ENCODE measurements at regions not wholly inside any gene's neighbourhood (a gene's known extent, or its start where the extent isn't known, plus 50 kb on each side); places are given as distances from the start of the nearest gene placed in this dataset.
A peak's percentile ranks its signal among the peaks of the same experiment; 100 is the strongest.

DNA sequence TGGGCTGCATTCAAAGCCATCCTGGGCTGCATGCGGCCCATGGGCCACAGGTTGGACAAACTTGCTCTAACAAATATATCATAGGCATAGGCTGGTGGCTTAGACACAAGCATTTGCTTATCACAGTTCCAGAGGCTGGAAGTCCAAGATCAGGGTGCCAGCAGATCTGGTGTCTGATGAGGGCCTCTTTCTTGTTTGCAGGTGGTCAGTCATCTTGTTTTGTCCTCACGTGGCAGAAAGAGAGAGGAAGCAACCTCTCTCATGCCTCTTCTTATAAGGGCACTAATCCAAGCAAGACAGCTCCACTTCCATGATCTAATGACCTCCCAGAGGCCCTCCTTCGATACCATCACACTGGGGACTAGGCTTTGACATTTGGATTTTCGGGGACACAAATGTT lies 238.7 kb upstream of the TNRC6C start:
- no peak for DNase-seq

DNA sequence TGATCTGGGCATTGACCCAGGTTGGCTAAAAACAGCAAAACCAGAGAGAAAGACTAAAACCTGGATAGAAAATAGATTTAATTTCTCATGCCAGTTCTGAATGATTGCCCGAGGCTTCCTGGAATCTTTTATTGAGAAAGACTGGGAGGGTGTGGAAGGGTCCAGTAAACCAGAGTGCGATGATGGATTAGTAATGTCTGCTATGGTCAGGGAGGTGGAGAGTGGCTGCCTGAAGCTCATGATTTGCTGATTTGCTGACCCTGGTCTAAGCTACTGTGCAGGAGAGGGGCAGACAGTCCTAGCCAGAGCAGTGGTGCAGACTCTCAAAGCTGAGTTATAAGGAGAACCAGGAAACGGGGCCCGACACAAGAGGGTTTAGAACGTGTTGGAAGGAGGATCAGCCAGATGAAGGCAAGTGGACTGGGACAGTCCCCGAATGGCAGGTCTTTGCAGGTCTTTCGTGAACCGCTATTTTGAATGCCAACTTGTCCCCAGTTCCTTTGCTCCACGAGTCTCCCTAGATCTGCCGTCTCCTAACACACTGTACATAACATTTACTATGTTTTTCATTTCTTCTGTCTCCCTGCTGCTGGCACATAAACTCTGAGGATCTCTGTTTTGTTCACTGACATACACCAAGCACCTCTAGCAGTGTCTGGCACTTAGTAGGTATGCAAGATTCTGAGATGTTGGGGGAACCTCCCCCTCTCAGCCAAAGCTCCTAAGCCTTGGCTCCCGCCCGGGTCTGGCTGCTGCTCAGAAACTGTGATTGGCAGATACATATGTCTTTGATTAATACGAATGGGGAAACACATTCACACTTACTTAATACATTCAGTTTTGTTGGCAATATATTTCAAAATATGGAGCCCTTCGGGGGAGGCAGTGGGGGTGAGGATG lies 237.3 kb upstream of the TNRC6C start:
- DNase-seq: no peak

DNA sequence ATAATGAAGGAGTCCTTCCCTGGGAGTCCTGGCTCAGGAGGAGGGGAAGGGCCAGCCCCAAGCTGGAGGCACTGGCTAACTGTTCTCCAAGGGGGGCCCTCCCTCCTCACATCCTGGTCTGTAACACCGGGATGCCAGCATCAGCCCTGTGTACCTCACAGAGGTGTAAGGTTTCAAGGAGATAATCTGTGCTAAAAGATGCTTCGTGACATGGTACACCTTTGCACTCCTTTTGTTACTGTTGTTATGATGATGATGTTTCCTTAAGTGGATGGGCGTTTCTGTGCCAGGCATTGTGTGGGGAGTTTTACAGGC lies 236.7 kb upstream of the TNRC6C start:
- DNase-seq: no peak

GRCh38 chr17:77722366-77722765 lies 236.1 kb upstream of the TNRC6C start:
- no peak for DNase-seq

DNA sequence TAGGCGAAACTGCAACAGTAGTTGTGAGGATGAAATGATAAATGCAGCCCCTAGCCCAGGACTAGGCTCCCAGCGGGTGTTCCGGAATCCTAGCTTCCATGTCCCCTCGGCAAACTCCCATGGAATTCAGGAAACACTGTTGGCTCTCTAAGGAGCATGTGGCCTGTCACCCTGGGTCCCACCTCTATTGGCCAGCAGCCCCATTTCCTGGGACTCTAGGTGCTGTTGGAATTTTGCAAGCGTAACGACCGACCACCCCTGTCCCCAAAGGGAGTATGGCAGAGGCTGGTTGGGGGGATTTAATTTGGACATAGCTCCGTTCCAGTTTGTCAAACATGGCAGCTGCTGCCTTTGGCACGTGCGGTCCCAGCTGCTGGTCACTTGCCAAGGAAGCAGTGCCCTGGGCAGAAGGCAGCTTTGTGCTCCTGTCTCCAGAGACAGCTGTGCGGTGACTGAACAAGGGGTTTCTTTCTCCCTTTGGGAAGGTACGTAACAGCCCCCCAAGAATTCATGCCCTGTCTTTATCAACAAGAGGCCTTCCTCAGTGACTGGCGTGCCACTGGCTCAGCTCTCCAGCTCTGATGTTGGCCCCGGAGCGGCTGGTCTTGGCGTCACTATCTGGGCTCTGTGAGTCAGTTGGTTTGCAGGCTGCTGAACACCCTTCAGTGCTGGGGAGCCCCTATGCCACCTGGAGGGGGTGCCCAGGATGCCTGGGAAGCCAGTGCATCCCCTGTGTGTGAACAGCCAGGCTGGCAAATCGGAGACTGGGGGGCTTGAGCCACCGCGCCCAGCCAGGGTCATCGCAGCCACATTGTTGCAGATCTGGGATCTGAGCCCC lies 235.2 kb upstream of the TNRC6C start:
- DNase-seq: peak in 1 of 2 experiments; percentile 38

DNA sequence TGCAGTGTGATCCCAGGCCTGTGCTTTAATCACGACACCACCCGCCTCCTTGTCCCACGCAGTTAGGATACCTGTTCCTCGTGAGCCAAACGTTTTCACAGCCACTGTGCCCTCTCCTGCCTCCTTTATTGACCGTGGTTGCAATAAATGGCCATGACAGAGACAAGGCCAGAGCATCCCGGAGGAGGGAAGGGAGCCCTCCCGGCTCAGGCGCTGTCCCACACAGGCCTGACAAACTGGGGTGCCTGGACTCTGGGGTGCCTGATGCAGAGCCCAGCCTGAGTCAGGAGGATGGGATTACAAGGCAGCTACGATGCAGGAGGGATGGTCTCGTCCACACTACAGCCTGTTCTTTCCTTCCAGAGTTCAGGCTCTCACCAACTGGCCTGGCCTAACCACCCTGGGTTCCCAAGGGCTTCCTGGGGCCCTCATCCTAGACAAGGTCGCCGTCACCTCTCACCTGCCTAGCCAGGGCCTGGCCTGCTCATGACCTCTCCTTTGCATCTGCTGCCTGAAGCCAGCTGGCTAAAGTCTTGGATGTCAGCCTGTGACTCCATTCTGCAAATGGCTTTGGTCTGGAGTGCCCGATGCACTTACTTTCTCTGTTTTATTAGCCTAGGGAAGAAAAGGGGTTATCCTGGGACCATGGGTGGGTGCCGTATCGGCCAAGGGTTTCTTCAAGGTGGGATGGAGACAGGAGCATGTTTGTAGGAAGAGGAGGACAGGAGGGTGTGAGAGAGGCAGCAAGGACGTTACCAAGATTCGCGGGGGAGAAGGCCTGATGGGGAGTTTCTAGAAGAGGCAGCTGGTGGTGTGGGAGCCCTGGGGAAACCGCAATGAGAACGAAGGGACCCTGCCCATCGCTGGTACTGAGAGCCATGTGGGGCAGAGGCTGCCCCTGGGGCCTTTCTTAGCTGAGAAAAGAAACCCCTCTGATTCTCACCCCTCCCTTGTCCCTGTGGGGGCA lies 234.3 kb upstream of the TNRC6C start:
- DNase-seq: no peak

GRCh38 chr17:77724876-77725615 lies 233.5 kb upstream of the TNRC6C start:
- no peak for DNase-seq

DNA sequence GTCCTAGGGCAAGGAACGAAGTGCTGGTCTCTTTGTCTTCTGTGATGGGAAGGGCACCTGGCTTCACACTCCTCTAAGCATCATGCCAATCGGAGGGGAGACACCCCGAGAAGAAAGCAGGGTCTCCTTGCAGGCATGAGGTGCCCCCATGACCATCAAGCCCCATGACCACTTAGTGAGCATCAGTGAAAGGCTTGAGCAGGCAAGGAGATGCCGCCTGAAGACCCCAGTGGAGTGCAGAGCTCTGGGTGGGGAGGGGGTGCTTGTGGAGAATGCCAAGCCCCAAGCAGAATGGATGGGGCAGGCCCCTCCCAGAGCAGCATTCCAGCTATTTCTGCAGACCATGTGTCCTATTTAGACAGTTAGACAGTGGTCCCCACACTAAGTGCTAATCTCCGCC lies 232.7 kb upstream of the TNRC6C start:
- DNase-seq: no peak

GRCh38 chr17:77726549-77727006 lies 231.9 kb upstream of the TNRC6C start:
- no peak for DNase-seq

GRCh38 chr17:77727037-77727615 lies 231.4 kb upstream of the TNRC6C start:
- no peak for DNase-seq

DNA sequence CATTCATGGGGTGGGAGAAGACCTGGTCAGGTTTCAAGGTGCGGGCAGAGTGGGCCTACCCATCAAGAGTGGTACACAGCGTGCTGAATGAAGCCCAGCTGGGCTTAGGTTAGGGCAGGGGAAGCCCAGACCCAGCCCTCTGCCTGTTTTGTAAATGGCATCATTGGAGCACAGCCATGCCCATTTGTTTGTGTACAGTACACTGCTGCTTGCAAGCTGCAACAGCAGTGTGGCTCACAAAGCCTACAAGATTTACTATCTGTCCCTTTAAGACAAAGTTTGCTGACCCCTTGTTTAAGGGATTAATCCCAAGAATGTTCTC lies 230.1 kb upstream of the TNRC6C start:
- DNase-seq: peak in 1 of 2 experiments; percentile 70

DNA sequence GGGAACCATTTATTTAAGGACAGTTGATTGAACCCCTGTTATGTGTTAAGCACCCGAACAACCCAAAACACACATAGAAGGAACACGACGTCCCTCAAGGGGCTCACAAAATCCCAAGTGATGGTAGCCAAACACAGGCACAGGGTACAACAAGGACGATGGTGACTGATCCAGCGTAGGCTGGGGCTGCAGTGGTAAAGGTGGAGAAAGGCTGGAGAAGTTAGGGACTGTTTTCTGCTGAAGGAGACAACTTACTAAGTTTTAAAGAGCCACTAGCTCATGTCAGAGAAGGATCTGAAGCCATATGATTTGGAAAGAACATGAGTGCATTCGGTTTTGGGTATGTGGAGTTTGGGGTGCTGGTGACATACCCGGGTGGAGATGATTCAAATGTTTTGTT lies 229.6 kb upstream of the TNRC6C start:
- no peak for DNase-seq

- DNase-seq: no peak
These were observed 228.9 kb upstream of the TNRC6C start for GRCh38 chr17:77729587-77729986.

GRCh38 chr17:77730376-77730775 lies 228.1 kb upstream of the TNRC6C start:
- no peak for DNase-seq

DNA sequence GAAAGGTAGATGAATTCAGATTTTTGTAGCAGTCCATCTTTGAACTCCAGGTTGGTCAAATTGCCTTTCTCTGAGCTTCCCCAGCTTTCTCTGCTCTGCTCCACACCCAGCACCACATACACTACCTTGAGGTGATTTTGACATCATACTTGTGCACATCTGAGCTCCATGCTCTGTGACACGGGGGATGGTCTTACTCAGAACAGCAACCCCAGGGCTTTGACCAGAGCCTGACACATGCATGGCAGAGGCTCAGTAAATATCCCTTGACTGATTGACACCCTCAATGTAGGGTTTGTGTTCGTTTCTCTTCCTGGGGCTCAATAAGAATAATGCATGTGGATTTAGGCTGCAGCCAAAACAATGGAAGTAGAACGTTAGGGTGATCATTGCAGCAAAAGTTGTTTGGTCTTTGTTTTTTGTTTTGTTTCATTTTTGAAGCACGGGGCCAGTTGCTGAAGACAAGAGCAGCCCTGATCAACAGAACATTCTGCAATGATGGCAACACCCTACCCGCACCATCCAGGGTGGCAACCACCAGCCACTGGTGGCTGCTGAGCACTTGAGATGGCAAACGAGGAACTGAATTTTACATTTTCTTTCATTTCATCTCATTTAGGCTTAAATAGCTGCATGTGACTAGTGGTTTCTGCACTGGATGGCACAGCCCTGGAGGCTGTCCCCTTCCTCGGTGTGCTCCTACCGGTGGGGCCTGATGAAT lies 224.8 kb upstream of the TNRC6C start:
- DNase-seq: no peak

DNA sequence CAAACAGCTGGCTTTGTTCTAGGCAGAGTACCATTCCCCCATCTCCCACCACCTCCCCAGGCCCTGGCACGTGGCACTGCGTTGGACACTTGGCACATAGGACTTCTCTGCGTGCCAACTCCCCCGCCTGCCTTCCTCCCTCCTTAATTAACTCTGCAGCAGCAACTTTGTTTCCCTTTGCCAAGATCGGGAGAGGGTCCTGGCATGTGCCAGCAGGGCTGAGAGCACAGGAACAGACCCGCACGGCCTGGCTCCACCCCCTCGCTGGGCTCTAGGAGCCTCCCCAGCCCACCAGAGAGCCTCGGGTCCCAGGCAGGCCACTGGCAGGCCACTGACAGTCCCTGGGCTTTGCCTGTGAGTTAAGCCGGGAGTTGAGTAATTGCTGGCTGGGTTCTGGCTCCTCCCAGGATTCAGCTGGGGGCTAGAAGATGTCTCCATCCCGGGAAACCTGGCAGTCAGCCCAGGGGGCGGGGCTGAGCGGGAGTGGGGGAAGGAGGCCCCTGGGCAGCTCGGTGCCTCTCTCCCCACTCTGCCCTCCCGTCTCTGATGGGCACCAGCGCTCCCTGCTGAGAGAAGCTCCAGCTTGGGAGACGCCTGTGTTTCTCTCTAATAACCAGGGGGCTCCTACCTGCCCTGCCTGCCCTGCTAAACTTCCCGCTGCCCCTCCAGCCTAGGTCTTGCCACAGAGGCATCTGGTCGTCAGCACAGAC lies 224.0 kb upstream of the TNRC6C start:
- DNase-seq: peak; percentile 98 to 99

DNA sequence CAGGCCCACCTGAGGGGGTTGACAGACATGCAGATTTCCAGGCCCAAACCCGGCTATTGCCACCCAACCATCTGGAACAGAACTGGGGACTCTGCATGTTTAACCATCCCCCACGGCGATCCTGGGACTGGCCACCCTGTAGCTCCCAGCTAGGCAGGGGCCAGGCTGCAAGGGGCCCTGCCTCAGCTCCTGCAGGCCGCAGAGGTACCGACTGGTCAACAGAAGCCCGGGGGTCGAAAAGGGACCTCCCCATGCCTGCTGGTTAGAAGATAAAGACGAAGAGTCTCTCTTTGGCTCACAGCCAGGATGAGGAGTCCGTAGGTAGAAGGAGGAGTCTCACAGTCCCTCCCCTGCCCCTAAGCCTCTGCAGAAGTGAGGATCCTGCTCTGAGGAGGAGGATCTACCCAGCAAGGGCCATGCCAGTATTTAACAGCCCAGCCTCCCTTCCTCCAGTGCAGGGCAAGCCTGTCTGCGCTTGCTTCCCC lies 223.4 kb upstream of the TNRC6C start:
- DNase-seq: peak in 1 of 2 experiments; percentile 60

- DNase-seq: peak in 1 of 2 experiments; percentile 60
These were observed 222.8 kb upstream of the TNRC6C start for GRCh38 chr17:77735566-77736198.

DNA sequence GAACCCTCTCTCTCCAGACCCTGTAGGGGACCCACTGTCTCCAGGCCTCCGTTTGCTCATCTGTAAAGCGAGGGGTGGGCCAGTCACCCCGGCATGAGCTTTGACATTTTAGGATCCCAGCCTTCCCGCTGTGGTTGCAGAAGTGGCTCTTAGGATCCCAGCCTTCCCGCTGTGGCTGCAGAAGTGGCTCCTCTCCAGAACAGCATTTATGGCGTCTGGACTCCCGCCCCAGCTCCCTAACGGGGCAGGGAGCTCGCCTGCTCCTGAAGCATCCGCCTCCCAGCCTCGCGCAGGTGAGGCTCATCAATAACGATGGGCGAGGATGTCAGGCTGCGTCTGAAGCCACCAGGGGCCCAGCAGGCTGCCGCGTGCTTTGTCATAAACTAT lies 222.3 kb upstream of the TNRC6C start:
- DNase-seq: peak; percentile 30 to 49

DNA sequence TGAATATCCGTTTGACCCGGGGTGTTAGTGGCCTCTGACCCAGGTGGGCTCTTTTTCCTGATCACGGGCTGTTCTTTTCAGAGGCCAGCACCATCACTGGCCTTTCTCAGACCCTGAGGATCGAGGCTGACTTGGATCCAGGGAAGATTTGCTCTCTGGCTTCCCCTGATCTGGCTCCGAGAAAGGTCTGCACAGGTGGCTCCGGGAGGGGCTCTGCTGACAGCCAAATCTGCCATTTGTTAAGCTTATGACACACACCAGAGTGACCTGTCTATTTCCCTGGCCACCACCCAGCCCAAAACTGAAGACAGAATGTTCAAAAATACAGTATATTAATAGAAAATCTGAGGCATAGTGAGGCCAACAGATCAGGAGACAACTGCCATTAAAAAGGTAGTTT lies 221.8 kb upstream of the TNRC6C start:
- peak in 1 of 2 experiments; percentile 22 for DNase-seq

Data from NCI-H524 (cell line).